Neuronal stem cell (in vitro differentiated cells): ENCODE measurements at regions not wholly inside any gene's neighbourhood (a gene's known extent, or its start where the extent isn't known, plus 50 kb on each side); places are given as distances from the start of the nearest gene placed in this dataset.

ENCODE experiments used
- DNase-seq: peaks from one replicate; pipeline ENCODE4 v3.0.0-alpha.2; 2013; ENCODE audit warnings: low spot score
- H2AFZ ChIP-seq: one replicate; pipeline ENCODE4 v1.6.1; 2013; ENCODE audit warnings: mild to moderate bottlenecking, low read length, inconsistent platforms
- H2AK5ac ChIP-seq: 2 replicates; pipeline ENCODE4 v1.6.1; 2013; ENCODE audit warnings: low read depth, mild to moderate bottlenecking, inconsistent platforms, low read length, moderate library complexity, mixed read lengths
- H2BK120ac ChIP-seq: 2 replicates; pipeline ENCODE4 v1.6.1; 2013; ENCODE audit warnings: low read depth, mild to moderate bottlenecking, inconsistent platforms, low read length, moderate library complexity, mixed read lengths
- H2BK12ac ChIP-seq: one replicate; pipeline ENCODE4 v1.6.1; 2013; ENCODE audit warnings: low read length, inconsistent platforms
- H2BK15ac ChIP-seq: 2 replicates; pipeline ENCODE4 v1.6.1; 2013; ENCODE audit warnings: mild to moderate bottlenecking, low read length, inconsistent platforms, mixed read lengths
- H2BK5ac ChIP-seq: one replicate; pipeline ENCODE4 v1.6.1; 2013; ENCODE audit warnings: inconsistent platforms, mild to moderate bottlenecking, low read length, moderate library complexity
- H3K14ac ChIP-seq: one replicate; pipeline ENCODE4 v1.6.1; 2013; ENCODE audit warnings: low read length, inconsistent platforms
- H3K18ac ChIP-seq: 2 replicates; pipeline ENCODE4 v1.6.1; 2013; ENCODE audit warnings: low read length, inconsistent platforms
- H3K23ac ChIP-seq: 2 replicates; pipeline ENCODE4 v1.6.1; 2013; ENCODE audit warnings: low read depth, mild to moderate bottlenecking, mixed read lengths, low read length, inconsistent platforms; ENCODE audit not compliant: poor library complexity
- H3K27ac ChIP-seq: replicated peaks from 3 replicates; pipeline ENCODE4 v1.5.1; 2013; ENCODE audit warnings: low read length, inconsistent platforms
- H3K27me3 ChIP-seq, 3 experiments: 2 replicates each; pipeline ENCODE4 v1.6.1; 2013; ENCODE audit warnings: low read length in 3 of 3, mild to moderate bottlenecking in 2 of 3, inconsistent platforms in 1 of 3, low read depth in 1 of 3, mixed read lengths in 1 of 3, moderate library complexity in 1 of 3; ENCODE audit not compliant: control insufficient read depth in 3 of 3, insufficient read depth in 3 of 3
- H3K36me3 ChIP-seq, 2 donors: replicated peaks in 1 of 2; 2 replicates each; pipeline ENCODE4 v1.6.1; 2013; ENCODE audit warnings: low read length in 2 of 2; ENCODE audit not compliant: control insufficient read depth in 2 of 2, insufficient read depth in 2 of 2
- H3K4ac ChIP-seq: 2 replicates; pipeline ENCODE4 v1.6.1; 2013; ENCODE audit warnings: inconsistent platforms, mild to moderate bottlenecking, low read length, moderate library complexity
- H3K4me1 ChIP-seq, 2 donors: 1 replicate in 1 of 2; 2 replicates in 1 of 2; pipeline ENCODE4 v1.6.1; 2013; ENCODE audit warnings: low read length in 2 of 2, low read depth in 1 of 2; ENCODE audit not compliant: control insufficient read depth in 2 of 2, insufficient read depth in 1 of 2
- H3K4me2 ChIP-seq: one replicate; pipeline ENCODE4 v1.6.1; 2013; ENCODE audit warnings: mild to moderate bottlenecking, low read length, inconsistent platforms; ENCODE audit not compliant: insufficient read depth, poor library complexity, severe bottlenecking
- H3K4me3 ChIP-seq, 2 donors: 2 replicates each; pipeline ENCODE4 v1.5.1; 2013; ENCODE audit warnings: low read length in 2 of 2, mild to moderate bottlenecking in 2 of 2, inconsistent platforms in 1 of 2, moderate library complexity in 1 of 2
- H3K79me1 ChIP-seq: one replicate; pipeline ENCODE4 v1.6.1; 2013; ENCODE audit warnings: low read depth, mild to moderate bottlenecking, inconsistent platforms, low read length, moderate library complexity
- H3K9ac ChIP-seq: one replicate; pipeline ENCODE4 v1.6.1; 2013; ENCODE audit warnings: mild to moderate bottlenecking, low read depth, low read length, inconsistent platforms; ENCODE audit not compliant: poor library complexity
- H3K9me3 ChIP-seq, 2 donors: replicated peaks in 1 of 2; 2 replicates each; pipeline versions ENCODE3 to v1.6.1; 2013; ENCODE audit warnings: low read length in 2 of 2, mild to moderate bottlenecking in 2 of 2, inconsistent platforms in 1 of 2, low read depth in 1 of 2, mixed read lengths in 1 of 2, moderate library complexity in 1 of 2; ENCODE audit not compliant: control insufficient read depth in 2 of 2, insufficient read depth in 1 of 2
- H4K8ac ChIP-seq: one replicate; pipeline ENCODE4 v1.6.1; 2013; ENCODE audit warnings: low read depth, mild to moderate bottlenecking, inconsistent platforms, low read length, moderate library complexity
- H4K91ac ChIP-seq: one replicate; pipeline ENCODE4 v1.6.1; 2013; ENCODE audit warnings: low read length, low read depth, mild to moderate bottlenecking, inconsistent platforms; ENCODE audit not compliant: poor library complexity
- WGBS, 2 donors: extraction: QIAGEN DNeasy Blood & Tissue Kit; methylation state at CpG; one replicate each; pipeline ENCODE4 v1.1.7; 2013; ENCODE audit warnings: missing lambda C conversion rate in 2 of 2, mixed read lengths in 1 of 2; ENCODE audit not compliant: insufficient read length in 2 of 2, insufficient replicate concordance in 1 of 2; ENCODE audit errors: extremely low coverage in 2 of 2; 5-methylcytosine and 5-hydroxymethylcytosine counted together

DNA sequence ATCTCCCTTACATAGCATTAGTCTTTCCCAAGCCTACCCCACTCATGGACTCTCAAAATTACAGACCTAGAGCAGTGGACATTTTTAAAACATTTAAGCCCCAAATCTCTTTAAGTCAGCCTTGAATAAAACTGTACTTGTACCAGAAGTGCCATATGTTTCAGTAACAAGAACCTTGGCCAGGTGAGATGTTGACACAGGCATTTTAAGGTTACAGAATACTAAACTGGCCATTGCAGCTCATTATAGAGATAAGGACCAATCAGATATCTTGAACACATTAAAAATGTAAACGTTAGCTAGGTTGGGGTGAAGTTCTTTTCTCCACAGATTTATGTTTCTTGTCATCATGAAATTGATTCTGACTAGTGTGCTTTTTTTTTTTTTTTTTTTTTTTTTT lies 103.8 kb upstream of the MIER3 start:
- Histone ChIP-seq H2BK5ac (no peak overlapping the region), H3K4me3 (no peak overlapping the region), H3K36me3 (no peaks in the 10 kb centered on the region), H2BK15ac (no peak overlapping the region), H4K8ac (no peak overlapping the region), H3K27ac (no peak overlapping the region), H3K79me1 (no peaks in the 10 kb centered on the region), H2AK5ac (no peak overlapping the region), H3K14ac (no peak overlapping the region), H3K4ac (no peak overlapping the region), H4K91ac (no peak overlapping the region), H3K4me1 (peaks cover 0 to 2% of the 10 kb centered on the region in 2 donors), H3K27me3 (no peaks in the 10 kb centered on the region), H3K9ac (no peak overlapping the region), H2AFZ (no peak overlapping the region), H2BK12ac (no peak overlapping the region), H3K18ac (no peak overlapping the region), H2BK120ac (no peak overlapping the region), H3K4me2 (no peak overlapping the region), H3K9me3 (no peaks in the 10 kb centered on the region), H3K23ac (no peak overlapping the region)
- WGBS, 2 donors = no CpG with 5 or more reads among the region's 1 CpG
- no peak for DNase-seq

DNA sequence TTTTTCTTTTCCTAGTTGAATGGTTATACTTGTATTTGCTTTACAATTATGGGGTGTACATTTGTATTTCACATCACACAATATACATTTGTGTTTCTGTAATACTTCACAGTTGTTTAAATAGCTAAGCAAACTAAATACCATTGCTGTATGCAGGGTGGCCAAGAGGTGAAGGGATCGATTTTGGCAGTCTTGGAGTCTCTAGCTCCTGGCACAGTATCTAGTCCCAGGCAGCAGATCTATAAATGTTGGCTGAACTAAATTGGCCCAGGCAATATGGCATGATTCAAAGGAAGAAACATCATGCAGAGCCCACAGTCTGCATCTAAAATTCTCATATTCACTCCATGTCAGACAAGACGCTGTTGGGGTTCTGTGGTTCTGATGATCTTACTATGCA lies 110.1 kb upstream of the GPBP1 start:
- Histone ChIP-seq H3K79me1 (no peaks in the 10 kb centered on the region), H3K9ac (no peak overlapping the region), H2BK12ac (no peak overlapping the region), H2BK120ac (no peak overlapping the region), H4K8ac (no peak overlapping the region), H3K4me2 (no peak overlapping the region), H3K18ac (no peak overlapping the region), H3K4me1 (no peaks in the 10 kb centered on the region), H3K14ac (no peak overlapping the region), H3K36me3 (no peaks in the 10 kb centered on the region), H3K4me3 (no peak overlapping the region), H3K9me3 (peaks cover 0 to 2% of the 10 kb centered on the region in 2 donors), H4K91ac (no peak overlapping the region), H3K4ac (no peak overlapping the region), H3K27me3 (no peaks in the 10 kb centered on the region), H3K27ac (no peak overlapping the region), H3K23ac (no peak overlapping the region), H2AK5ac (no peak overlapping the region), H2BK15ac (no peak overlapping the region), H2BK5ac (no peak overlapping the region), H2AFZ (no peak overlapping the region)
- WGBS, 2 donors = no CpG with 5 or more reads among the region's 2 CpGs
- no peak for DNase-seq

DNA sequence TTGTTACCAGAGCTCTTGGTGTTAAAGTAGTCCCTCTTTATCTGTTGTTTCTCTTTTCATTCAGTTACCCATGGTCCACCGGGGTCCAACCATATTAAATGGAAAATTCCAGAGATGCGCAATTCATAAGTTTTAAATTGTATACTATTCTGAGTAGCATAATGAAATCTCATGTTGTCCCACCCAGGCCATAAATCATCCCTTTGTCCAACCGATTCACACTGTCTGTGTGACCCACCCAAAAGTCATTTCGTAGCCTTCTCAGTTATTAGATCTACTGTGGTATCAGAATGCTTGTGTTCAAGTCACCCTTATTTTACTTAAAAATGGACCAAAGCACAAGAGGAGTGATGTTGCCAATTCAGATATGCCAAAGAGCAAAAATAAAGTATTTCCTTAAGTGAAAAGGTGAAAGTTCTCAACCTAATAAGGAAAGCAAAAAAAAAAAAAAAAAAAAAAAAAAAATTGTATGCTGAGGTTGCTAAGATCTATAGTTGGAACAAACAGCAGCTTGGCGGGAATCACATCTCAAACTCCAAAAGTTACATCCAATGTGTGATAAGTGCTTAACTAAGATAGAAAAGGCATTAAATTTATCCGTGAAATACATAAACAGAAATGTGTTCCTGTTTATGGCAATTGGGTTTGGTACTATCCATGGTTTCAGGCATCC lies 106.8 kb upstream of the GPBP1 start:
- Histone ChIP-seq H3K14ac (no peak overlapping the region), H4K91ac (no peak overlapping the region), H3K4ac (no peak overlapping the region), H2BK5ac (no peak overlapping the region), H2AK5ac (no peak overlapping the region), H3K36me3 (no peaks in the 10 kb centered on the region), H3K4me2 (no peak overlapping the region), H3K18ac (no peak overlapping the region), H3K4me3 (no peak overlapping the region), H2AFZ (peak overlapping the region; percentile 70), H3K79me1 (no peaks in the 10 kb centered on the region), H3K9me3 (peaks cover 4 to 6% of the 10 kb centered on the region in 2 donors), H3K9ac (no peak overlapping the region), H3K27ac (no peak overlapping the region), H4K8ac (no peak overlapping the region), H2BK120ac (no peak overlapping the region), H2BK15ac (no peak overlapping the region), H2BK12ac (no peak overlapping the region), H3K23ac (no peak overlapping the region), H3K4me1 (no peaks in the 10 kb centered on the region), H3K27me3 (no peaks in the 10 kb centered on the region)
- no CpG with 5 or more reads among the region's 6 CpGs for WGBS, 2 donors
- DNase-seq = no peak

DNA sequence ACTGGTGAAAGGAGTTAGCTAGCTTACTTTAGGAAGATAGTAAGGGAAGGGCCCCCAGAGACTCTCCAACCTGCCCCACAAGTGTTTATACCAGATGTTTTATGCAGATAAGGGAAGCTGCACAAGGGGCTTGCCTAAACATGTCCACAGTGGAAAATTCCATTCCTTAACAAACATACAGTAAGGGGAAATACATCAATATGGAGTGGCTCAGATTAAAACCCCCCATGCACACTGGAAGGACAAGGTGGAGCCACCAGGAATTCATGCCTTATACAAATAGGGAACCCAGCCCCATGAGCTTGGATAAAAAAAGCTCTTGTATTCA lies 106.3 kb upstream of the GPBP1 start:
- Histone ChIP-seq H2AK5ac (no peak overlapping the region), H3K4me2 (no peak overlapping the region), H3K27me3 (no peaks in the 10 kb centered on the region), H3K79me1 (no peaks in the 10 kb centered on the region), H3K14ac (no peak overlapping the region), H4K8ac (no peak overlapping the region), H3K27ac (no peak overlapping the region), H4K91ac (no peak overlapping the region), H3K9ac (no peak overlapping the region), H3K18ac (no peak overlapping the region), H3K4me3 (no peak overlapping the region), H3K4me1 (peaks cover under 1 to 2% of the 10 kb centered on the region in 2 donors), H3K9me3 (peaks cover 4 to 6% of the 10 kb centered on the region in 2 donors), H2BK120ac (no peak overlapping the region), H2BK12ac (no peak overlapping the region), H2BK5ac (no peak overlapping the region), H3K36me3 (no peaks in the 10 kb centered on the region), H3K4ac (no peak overlapping the region), H2AFZ (peak overlapping the region; percentile 70), H3K23ac (no peak overlapping the region), H2BK15ac (no peak overlapping the region)
- DNase-seq = no peak
